HepG2 (cell line): ENCODE measurements at regions not wholly inside any gene's neighbourhood (a gene's known extent, or its start where the extent isn't known, plus 50 kb on each side); places are given as distances from the start of the nearest gene placed in this dataset.

Experiments used
- ATAC-seq: fragments of 200-7000 bp; cut with Tn5 transposase; 3 replicates; pipeline ENCODE4 v1.9.1; 2020; ENCODE audit warnings: mild to moderate bottlenecking, moderate library complexity
- BruUV-seq: library from RNA; stranded (reverse); fragments of 400-500 nt; replicated peaks from 2 replicates; lab custom pipeline; 2021; lab: Mats Ljungman, UMichigan
- CTCF ChIA-PET: fragments of 300-600 bp; formaldehyde crosslinking; extraction: SDS; loops from one replicate; lab custom pipeline; 2021; ENCODE audit warnings: low total read pairs, inconsistent platforms, low intra/inter-chr PET ratio; lab: Yijun Ruan, JAX
- POLR2A ChIA-PET: fragments of 350-600 bp; sonication (Branson Sonifier 250); formaldehyde crosslinking; loops from one replicate; lab custom pipeline; 2020; ENCODE audit warnings: antibody characterized with exemption, inconsistent platforms; lab: Yijun Ruan, JAX
- DNase-seq: peaks from one replicate; pipeline ENCODE4 v3.0.0-alpha.2; 2015; ENCODE audit warnings: low spot score
- FAIRE-seq: peaks from 3 replicates; lab custom pipeline; 2011; peaks lifted over from hg19 to GRCh38; lab: Jason Lieb, UNC
- H2AFZ ChIP-seq: one replicate; pipeline ENCODE4 v1.6.1; 2011; ENCODE audit warnings: low read length, inconsistent platforms
- H3K27ac ChIP-seq: fragments of 300-600 bp; 3 replicates; pipeline ENCODE4 v1.8.0; 2011; ENCODE audit warnings: mixed run types, mild to moderate bottlenecking, mixed read lengths, low read length, inconsistent platforms; ENCODE audit not compliant: insufficient read depth; ENCODE audit errors: extremely low read length
- H3K27me3 ChIP-seq, 2 experiments: fragments of 200-600 bp in 1 of 2; 2 replicates in 1 of 2; 3 replicates in 1 of 2; pipeline versions ENCODE4 v1.6.0 to v1.8.0; 2011; ENCODE audit warnings: low read length in 2 of 2, mild to moderate bottlenecking in 2 of 2, moderate library complexity in 2 of 2, inconsistent platforms in 1 of 2; ENCODE audit not compliant: insufficient read depth in 2 of 2, control insufficient read depth in 1 of 2
- H3K36me3 ChIP-seq, 2 experiments: fragments of 200-600 bp in 1 of 2; replicated peaks in 1 of 2; 2 replicates in 1 of 2; 3 replicates in 1 of 2; pipeline versions ENCODE4 v1.5.1 to v1.8.0; 2011; ENCODE audit warnings: low read length in 2 of 2, inconsistent platforms in 1 of 2; ENCODE audit not compliant: insufficient read depth in 2 of 2, control insufficient read depth in 1 of 2
- H3K4me1 ChIP-seq: 2 replicates; pipeline ENCODE4 v1.5.1; 2012; ENCODE audit warnings: low read length, inconsistent platforms; ENCODE audit not compliant: insufficient read depth
- H3K4me2 ChIP-seq: 2 replicates; pipeline ENCODE4 v1.6.0; 2011; ENCODE audit warnings: low read depth, low read length, inconsistent platforms
- H3K4me3 ChIP-seq, 3 experiments: fragments of 200-600 bp in 1 of 3; sonication (generic), shearing (Covaris generic) in 1 of 3; replicated peaks in 1 of 3; 2 replicates each; pipeline ENCODE4 v1.5.1; 2011 to 2016; ENCODE audit warnings: low read length in 3 of 3, inconsistent platforms in 2 of 3, low read depth in 2 of 3, mild to moderate bottlenecking in 2 of 3, control low read depth in 1 of 3, mixed read lengths in 1 of 3; ENCODE audit not compliant: insufficient read depth in 1 of 3
- H3K79me2 ChIP-seq: one replicate; pipeline ENCODE4 v1.6.1; 2011; ENCODE audit warnings: low read length, inconsistent platforms; ENCODE audit not compliant: insufficient read depth
- H3K9ac ChIP-seq: 2 replicates; pipeline ENCODE4 v1.6.0; 2011; ENCODE audit warnings: mild to moderate bottlenecking, low read depth, low read length, inconsistent platforms; ENCODE audit not compliant: insufficient read depth
- H3K9me3 ChIP-seq: 2 replicates; pipeline ENCODE4 v1.5.1; 2012; ENCODE audit warnings: mild to moderate bottlenecking, low read length
- H4K20me1 ChIP-seq: 2 replicates; pipeline ENCODE4 v1.6.0; 2011; ENCODE audit warnings: inconsistent platforms, mild to moderate bottlenecking, low read length, moderate library complexity; ENCODE audit not compliant: insufficient read depth
- HNRNPL ChIP-seq: fragments of 200-400 bp; formaldehyde crosslinking; IDR thresholded peaks from 2 replicates; pipeline ENCODE4 v1.6.1; 2017; ENCODE audit warnings: mild to moderate bottlenecking, low read depth, low read length
- REL ChIP-seq: sonication (generic); formaldehyde crosslinking; conservative IDR thresholded peaks from 2 replicates; pipeline ENCODE4 v1.8.0; 2022; ENCODE audit warnings: mild to moderate bottlenecking, missing genetic modification reagents, moderate library complexity
- SIN3A ChIP-seq: IDR thresholded peaks from 2 replicates; pipeline ENCODE4 v1.6.1; 2011; ENCODE audit warnings: low read depth, mild to moderate bottlenecking, control low read depth, low read length, borderline replicate concordance
- TP53 ChIP-seq: sonication (generic); formaldehyde crosslinking; conservative IDR thresholded peaks from 2 replicates; pipeline ENCODE4 v1.4.0; 2020; ENCODE audit warnings: missing genetic modification reagents
- ZFY ChIP-seq: sonication (generic); formaldehyde crosslinking; IDR thresholded peaks from 2 replicates; pipeline ENCODE4 v1.4.0; 2020; ENCODE audit warnings: missing genetic modification reagents
- ZNF20 ChIP-seq: sonication (generic); formaldehyde crosslinking; IDR thresholded peaks from 2 replicates; pipeline ENCODE4 v1.4.0; 2020; ENCODE audit warnings: mild to moderate bottlenecking, moderate library complexity, missing genetic modification reagents
- ZNF607 ChIP-seq: sonication (generic); formaldehyde crosslinking; IDR thresholded peaks from 2 replicates; pipeline ENCODE4 v1.5.1; 2020; ENCODE audit warnings: missing genetic modification reagents, mild to moderate bottlenecking, borderline replicate concordance
- ZNF670 ChIP-seq: sonication (generic); formaldehyde crosslinking; IDR thresholded peaks from 2 replicates; pipeline ENCODE4 v1.8.0; 2022; ENCODE audit warnings: mild to moderate bottlenecking, missing genetic modification reagents, borderline replicate concordance
- WGBS: methylation state at CpG from one replicate; pipeline ENCODE4 v1.1.6; 2017; ENCODE audit warnings: low lambda C conversion rate; 5-methylcytosine and 5-hydroxymethylcytosine counted together
- in situ Hi-C: cut with HindIII; loops from 2 replicates; pipeline ENCODE4 v1.10.0; 2017; ENCODE audit warnings: low pct_unique_long_range_greater_than_20kb; ENCODE audit not compliant: extremely low pct_ligation_motif_present
- intact Hi-C: fragments of 100-400 bp; cut with micrococcal nuclease; formaldehyde crosslinking; loops from one replicate; pipeline ENCODE4 v1.10.0; 2022; ENCODE audit not compliant: unreplicated experiment
- TF ChIP-seq, protein P1 (sequence below): sonication (generic); formaldehyde crosslinking; conservative IDR thresholded peaks from 2 replicates; pipeline ENCODE4 v1.4.0; 2020; ENCODE audit warnings: missing genetic modification reagents
- TF ChIP-seq, protein P2 (sequence below): sonication (generic); formaldehyde crosslinking; IDR thresholded peaks from 2 replicates; pipeline ENCODE4 v1.4.0; 2020; ENCODE audit warnings: mild to moderate bottlenecking, missing genetic modification reagents, borderline replicate concordance
- TF ChIP-seq, protein P3 (sequence below): sonication (generic); formaldehyde crosslinking; IDR thresholded peaks from 2 replicates; pipeline ENCODE4 v1.5.0; 2020; ENCODE audit warnings: mild to moderate bottlenecking, missing genetic modification reagents
- TF ChIP-seq, protein P4 (sequence below): IDR thresholded peaks from 2 replicates; pipeline ENCODE4 v1.6.1; 2016

DNA sequence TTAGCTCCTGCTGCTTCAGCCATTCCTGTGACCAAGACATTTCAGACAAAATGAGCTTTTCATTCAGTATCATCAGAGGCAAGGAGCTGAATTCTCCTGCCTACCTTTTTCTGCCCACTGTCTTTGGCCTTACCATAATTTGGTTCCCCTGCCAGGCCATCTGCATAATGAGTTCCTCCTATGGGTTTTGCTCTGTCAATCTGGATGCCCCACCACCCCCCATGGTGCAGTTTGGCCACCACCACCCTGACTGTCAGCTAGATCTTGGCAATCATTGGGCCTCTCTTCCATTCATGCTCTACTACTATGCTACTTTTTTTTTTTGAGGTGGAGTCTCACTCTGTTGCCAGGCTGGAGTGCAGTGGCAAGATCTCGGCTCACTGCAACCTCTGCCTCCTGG lies 169.2 kb upstream of the ZKSCAN2 start (continued):
- TF ChIP-seq, protein P1, sequence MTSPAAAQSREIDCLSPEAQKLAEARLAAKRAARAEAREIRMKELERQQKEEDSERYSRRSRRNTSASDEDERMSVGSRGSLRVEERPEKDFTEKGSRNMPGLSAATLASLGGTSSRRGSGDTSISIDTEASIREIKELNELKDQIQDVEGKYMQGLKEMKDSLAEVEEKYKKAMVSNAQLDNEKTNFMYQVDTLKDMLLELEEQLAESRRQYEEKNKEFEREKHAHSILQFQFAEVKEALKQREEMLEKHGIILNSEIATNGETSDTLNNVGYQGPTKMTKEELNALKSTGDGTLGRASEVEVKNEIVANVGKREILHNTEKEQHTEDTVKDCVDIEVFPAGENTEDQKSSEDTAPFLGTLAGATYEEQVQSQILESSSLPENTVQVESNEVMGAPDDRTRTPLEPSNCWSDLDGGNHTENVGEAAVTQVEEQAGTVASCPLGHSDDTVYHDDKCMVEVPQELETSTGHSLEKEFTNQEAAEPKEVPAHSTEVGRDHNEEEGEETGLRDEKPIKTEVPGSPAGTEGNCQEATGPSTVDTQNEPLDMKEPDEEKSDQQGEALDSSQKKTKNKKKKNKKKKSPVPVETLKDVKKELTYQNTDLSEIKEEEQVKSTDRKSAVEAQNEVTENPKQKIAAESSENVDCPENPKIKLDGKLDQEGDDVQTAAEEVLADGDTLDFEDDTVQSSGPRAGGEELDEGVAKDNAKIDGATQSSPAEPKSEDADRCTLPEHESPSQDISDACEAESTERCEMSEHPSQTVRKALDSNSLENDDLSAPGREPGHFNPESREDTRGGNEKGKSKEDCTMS (CRISPR knock-in tag) = no peak
- TF ChIP-seq ZNF20 (CRISPR knock-in tag) (no peak), ZFY (CRISPR knock-in tag) (no peak), ZNF607 (CRISPR knock-in tag) (no peak), REL (CRISPR knock-in tag) (no peak), TP53 (no peak), HNRNPL (no peak)
- TF ChIP-seq, protein P2, sequence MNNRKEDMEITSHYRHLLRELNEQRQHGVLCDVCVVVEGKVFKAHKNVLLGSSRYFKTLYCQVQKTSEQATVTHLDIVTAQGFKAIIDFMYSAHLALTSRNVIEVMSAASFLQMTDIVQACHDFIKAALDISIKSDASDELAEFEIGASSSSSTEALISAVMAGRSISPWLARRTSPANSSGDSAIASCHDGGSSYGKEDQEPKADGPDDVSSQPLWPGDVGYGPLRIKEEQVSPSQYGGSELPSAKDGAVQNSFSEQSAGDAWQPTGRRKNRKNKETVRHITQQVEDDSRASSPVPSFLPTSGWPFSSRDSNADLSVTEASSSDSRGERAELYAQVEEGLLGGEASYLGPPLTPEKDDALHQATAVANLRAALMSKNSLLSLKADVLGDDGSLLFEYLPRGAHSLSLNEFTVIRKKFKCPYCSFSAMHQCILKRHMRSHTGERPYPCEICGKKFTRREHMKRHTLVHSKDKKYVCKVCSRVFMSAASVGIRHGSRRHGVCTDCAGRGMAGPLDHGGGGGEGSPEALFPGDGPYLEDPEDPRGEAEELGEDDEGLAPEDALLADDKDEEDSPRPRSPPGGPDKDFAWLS = no peak
- TF ChIP-seq, all 625 proteins: peak for 0

DNA sequence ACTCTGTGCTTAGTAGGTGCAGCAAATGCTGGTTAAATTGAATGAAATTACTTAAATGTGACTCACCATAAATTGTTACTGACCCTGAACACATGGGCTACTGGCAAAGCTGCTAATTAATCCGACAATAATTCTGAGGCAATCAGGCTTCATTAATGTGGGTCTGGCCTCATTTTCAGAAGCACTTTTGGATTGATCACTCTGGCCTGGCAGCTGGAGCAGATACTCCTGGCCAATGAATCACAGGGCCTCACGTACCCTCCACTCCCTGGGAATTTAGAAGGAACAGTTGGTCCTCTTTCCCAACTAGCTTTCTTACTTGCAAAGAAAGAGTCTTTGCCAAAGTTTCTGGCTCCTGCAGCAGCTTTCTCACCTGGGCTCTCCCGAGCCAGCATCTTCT lies 162.0 kb upstream of the ZKSCAN2 start:
- CTCF ChIA-PET = no interaction called here
- H3K36me3 ChIP-seq = no peaks in the 10 kb centered on the region
- H3K79me2 ChIP-seq = no peaks in the 10 kb centered on the region
- POLR2A ChIA-PET = no interaction called here
- no peaks in the 10 kb centered on the region; a peak in 1 of 5 replicates for H3K27me3 ChIP-seq
- no peak for ATAC-seq
- H4K20me1 ChIP-seq = no peaks in the 10 kb centered on the region
- no peak overlapping the region for H3K27ac ChIP-seq
- no peak overlapping the region for H2AFZ ChIP-seq
- no peak for DNase-seq
- WGBS = 0% methylated on average over 3 of the region's 3 CpGs
- H3K4me2 ChIP-seq = no peak overlapping the region
- TF ChIP-seq, protein P3, sequence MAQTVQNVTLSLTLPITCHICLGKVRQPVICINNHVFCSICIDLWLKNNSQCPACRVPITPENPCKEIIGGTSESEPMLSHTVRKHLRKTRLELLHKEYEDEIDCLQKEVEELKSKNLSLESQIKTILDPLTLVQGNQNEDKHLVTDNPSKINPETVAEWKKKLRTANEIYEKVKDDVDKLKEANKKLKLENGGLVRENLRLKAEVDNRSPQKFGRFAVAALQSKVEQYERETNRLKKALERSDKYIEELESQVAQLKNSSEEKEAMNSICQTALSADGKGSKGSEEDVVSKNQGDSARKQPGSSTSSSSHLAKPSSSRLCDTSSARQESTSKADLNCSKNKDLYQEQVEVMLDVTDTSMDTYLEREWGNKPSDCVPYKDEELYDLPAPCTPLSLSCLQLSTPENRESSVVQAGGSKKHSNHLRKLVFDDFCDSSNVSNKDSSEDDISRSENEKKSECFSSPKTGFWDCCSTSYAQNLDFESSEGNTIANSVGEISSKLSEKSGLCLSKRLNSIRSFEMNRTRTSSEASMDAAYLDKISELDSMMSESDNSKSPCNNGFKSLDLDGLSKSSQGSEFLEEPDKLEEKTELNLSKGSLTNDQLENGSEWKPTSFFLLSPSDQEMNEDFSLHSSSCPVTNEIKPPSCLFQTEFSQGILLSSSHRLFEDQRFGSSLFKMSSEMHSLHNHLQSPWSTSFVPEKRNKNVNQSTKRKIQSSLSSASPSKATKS (CRISPR knock-in tag) = no peak
- TF ChIP-seq SIN3A (no peak), ZNF670 (CRISPR knock-in tag) (no peak)
- TF ChIP-seq, protein P4, sequence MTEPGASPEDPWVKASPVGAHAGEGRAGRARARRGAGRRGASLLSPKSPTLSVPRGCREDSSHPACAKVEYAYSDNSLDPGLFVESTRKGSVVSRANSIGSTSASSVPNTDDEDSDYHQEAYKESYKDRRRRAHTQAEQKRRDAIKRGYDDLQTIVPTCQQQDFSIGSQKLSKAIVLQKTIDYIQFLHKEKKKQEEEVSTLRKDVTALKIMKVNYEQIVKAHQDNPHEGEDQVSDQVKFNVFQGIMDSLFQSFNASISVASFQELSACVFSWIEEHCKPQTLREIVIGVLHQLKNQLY (CRISPR knock-in tag) = no peak
- intact Hi-C loops = no loop called here
- no TSS peak for BruUV-seq
- H3K4me1 ChIP-seq = no peaks in the 10 kb centered on the region
- H3K9me3 ChIP-seq = no peaks in the 10 kb centered on the region
- no peak for FAIRE-seq
- in situ Hi-C loops = no loop called here
- H3K4me3 ChIP-seq = no peak overlapping the region
- H3K9ac ChIP-seq = no peak overlapping the region
